Ecto neural progenitor cell (in vitro differentiated cells): ENCODE measurements at regions not wholly inside any gene's neighbourhood (a gene's known extent, or its start where the extent isn't known, plus 50 kb on each side); places are given as distances from the start of the nearest gene placed in this dataset.
A peak's percentile ranks its signal among the peaks of the same experiment; 100 is the strongest.

Experiments used
- DNase-seq: peaks from one replicate; pipeline ENCODE4 v3.0.0-alpha.2; 2018; ENCODE audit warnings: low spot score

DNA sequence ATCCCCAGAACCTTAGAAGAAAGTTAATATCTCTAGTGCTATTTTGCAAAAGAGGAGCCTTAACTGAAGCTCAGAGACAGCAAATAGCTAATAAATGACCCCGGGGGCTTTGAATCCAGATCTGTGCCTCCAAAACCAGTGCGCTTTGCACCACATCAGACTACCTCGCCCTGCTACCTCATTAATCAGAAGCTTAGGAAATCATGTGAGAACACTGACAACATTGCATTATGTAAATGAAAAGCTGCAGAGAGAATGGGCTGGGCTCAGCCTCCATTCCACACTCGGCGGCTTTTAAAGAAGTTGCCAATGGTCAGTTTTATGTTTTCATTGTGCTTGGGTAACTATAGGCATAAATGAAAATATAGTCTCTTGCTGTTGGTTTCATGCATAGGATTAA is 54.0 kb upstream of the STMND1 start:
- no peak for DNase-seq

DNA sequence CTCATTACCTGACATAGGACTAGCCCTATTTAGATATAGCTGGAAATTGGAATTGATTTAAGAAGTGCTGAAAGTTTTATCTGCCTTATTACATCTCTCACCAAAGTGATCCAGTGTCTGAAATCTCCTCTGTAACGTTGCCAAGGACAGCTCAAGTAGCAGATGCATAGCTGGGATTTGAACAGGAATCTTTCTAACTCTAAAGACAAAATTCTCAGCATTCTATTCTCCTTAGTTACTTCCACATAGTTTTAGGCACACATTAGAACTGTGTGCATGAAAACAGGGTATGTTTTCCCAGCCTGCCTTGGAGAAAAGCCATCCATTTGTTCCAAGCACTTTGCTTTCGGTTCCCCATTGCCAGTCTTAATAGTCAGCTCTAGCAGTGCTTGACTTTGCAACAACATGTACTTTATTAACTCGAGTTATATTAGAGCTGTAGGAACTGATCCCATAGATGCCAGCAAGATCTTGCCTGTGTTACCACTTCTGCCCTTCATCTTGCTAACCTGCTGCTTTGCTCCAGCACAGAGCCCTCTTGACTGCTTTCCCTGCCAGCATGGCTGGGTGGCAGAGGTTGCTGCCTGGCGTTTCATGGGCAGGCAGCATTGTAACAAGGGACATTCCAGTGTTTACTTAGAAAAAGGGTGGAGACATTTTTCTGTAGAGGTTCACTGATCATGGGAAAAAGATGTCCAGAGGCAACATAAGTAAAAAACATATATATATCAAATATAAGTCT is 56.1 kb upstream of the STMND1 start:
- no peak for DNase-seq

DNA sequence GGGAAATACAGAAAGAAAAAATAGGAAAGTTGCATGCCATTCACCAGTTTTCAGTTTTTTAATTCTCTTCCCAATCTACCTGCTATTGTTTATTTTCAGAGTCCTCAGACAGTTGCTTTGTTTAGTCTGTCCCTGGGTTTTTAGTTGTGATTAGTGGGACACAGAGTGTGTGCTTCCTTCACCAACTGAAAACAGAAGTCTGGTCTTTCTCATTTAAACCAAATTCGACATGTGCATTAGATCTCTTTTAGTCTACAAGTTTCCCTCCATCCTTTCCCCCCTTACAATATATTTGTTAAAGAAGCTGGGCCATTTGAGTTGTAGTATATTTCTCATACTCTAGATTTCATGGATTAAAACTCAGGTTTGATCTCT is 58.7 kb upstream of the STMND1 start:
- no peak for DNase-seq

DNA sequence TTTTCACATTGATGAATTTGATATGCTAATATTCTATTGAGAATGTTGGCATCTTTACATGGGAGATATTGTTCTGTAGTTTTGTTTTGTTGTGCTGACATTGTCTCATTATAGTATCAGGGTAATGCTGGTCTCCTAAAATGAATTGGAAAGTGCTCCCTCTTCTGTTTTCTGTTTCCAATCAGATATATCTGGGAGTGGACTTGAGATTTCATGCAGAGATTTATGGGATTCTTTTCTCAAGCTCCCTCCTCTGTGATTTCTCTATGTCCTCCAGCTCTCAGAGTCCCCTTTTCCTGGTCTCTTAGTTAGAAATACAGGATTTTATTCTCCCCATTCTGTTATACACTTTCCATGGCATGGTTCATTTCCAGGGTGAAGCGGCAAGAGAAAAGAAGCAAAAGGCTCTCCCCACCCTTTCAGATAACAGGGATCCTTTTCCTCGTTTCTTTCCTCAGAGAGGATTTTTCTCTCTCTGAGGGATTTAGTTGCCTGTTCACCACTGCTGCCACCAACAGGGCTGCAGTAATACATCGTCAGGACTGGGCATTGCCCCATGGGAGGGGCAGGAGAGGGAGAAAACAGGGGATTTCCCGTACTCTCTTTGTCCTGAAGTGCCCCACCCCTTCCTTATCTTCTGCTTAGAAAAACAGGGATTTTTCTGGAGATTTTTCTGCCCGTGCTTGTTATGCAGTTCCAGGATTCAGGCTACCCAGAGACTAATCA is 59.3 kb upstream of the STMND1 start:
- DNase-seq = peak; percentile 58

DNA sequence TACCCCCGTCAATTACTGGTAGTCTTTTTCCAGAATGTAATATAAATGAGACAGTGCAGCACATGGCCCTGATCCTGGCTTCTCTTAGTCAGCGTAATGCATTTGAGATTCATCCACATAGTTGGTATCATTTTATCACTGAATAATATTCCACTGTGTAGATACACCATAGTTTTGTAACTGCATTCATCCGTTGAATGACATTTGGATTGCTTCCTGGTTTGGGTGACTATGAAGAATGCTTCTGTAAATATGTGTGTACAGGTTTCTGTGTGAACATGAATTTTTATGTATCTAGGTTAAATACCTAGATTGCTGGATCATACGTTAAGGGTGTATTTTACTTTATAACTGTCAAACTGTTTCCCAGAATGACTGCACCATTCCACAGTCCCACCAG is 62.6 kb upstream of the STMND1 start:
- no peak for DNase-seq

DNA sequence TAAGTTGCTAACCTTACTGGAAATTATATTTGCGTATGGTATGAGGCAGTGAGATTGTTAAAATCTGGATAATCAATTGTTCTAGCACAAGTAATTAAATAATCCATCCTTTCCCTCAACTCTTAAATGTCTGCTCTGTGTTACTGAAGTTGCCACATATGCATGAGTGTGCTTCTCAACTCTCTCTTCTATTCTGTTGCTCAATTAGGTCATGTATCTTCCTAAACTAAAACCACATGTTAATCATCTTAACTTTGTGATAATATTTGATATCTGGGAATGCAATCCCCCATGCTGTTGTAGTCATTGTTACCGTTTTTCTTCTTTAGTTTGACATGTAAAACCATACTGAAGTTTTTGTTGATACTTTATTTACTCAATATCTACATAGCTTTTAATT is 63.5 kb upstream of the STMND1 start:
- no peak for DNase-seq

DNA sequence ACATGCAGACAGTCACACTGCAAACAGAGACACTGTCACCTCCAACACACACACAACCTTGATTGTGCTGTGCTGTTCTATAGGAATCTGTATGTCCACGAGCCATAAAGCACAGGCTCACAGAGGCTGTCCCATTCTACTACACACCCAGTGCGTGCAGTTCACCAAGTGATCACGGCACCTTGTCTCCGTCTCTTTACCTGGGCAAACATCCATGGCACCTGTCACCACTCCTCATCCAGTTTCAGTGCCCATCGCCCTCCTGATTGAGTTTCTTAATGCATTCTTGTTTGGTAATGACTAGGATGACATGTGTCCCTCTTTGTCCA is 65.8 kb upstream of the STMND1 start:
- DNase-seq = no peak

DNA sequence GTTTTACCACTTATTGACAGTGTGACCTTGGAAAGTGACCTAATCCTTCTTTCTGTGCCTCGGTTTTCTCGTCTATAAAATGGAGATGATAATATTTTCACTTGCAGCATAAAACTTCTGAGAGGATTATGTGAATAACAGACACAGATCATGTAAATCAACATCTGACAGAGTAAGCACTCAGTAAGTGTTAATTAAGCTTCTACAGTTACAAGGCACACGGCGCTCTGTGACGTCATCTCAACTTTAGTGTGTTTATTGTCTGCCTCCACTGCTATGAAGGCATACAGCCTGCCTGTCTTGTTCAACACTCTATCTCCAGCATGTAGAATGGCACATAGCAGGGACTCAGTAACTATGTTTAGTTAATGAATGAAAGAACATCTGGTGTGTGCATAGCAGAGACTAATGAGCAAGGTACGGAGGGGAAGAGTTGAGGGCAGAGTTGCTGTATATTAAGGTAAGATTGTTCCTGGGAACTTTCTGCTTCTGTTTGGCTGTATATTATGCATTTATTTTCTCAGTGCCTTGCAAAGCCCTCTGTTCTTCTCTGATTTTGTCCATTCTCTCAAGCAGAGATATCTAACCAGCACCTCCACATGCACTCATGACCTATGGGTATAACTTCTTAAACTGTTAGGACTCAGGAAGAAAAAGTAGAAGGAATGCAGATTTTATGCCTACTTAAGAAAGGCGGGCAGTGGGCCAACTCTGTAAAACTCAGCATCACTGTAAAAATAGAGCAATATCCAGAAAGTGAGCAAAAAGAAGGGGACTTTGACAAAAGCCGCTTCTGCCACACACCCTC is 66.4 kb upstream of the STMND1 start:
- DNase-seq = no peak

DNA sequence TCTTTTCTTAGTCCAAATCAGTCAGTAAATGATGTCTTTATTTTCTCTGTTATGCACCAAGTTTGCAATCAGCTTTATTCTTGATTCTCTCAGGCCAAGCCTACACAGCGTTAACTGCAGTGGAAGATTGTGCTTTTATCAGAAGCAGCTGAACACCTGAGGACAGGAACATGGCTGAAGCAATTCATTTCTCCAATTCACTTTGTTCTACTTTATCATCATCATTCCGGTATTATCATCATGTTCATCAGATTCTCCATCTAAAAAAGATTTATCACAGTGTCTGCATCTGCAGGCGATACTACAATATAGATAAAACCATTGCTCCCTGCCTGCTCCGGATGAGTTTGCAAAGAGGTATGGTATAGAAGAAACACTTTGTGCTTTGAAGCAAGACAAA is 68.1 kb upstream of the STMND1 start:
- DNase-seq = no peak

DNA sequence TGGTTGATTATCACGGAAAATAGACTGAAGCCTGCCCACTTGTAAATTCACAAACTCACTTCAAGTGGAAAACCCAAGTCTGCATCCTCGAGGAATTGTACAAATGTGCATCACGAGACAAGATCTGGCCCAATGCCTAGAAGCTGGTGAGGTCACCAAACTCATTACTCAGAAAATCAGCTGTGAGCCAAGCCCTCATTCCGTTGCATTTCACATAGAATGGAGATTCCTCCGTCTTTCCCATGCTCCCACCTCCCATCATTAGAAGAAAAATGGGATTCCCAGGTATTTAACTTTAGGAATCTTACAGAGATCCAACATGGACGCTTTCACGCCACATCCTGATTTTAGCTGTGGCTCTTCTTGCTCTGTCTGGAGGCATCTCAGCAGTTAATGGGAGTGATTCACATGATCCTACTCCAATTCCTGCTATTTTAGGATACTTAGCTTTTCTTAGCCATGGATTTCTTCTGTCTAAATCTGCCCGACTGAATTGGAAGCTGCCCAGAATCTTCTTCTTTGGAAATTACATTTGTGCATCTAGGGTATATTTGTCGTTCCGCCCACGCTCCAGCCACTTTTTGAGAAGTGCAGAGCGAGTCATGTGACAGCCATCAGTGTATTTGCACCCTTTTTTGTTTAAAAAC is 68.7 kb upstream of the STMND1 start:
- no peak for DNase-seq

DNA sequence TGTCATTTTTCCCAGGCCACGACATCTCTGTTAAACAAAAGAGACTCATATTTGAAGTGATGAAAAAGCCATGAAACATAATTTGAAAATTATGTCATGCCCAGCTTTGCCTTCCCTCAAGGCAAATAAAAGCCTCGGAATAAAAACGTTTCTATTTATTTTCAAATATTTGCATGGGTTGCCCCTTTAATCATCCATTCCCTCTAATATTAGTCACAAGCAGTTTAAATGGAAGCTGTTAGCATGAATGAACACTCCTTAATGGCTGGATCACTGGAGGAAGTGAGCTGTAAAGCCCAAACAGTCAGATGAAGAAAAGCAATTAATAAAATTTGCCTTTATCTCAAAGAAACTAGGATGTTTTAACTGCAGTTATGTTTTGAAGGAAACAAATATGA is 69.3 kb upstream of the STMND1 start:
- no peak for DNase-seq

DNA sequence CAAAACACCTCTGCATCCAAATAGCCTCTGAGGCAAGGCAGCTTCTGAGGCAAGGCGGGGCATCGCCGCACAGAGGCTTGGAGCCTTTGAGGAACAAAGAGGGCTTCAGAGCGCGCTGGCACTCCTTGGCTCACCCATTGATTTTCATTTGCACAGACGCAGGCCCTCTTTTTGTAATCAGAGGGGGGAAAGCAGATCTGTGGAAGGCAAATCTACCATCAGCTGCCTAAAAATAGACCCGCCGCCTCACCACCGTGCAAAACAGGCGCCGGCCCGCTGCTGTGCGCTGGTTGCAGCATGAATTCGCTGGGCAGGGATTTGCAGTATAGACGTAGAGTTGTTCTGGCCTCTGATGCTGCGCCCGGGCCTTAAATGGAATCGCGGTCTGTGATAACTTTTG is 69.9 kb upstream of the STMND1 start:
- no peak for DNase-seq

DNA sequence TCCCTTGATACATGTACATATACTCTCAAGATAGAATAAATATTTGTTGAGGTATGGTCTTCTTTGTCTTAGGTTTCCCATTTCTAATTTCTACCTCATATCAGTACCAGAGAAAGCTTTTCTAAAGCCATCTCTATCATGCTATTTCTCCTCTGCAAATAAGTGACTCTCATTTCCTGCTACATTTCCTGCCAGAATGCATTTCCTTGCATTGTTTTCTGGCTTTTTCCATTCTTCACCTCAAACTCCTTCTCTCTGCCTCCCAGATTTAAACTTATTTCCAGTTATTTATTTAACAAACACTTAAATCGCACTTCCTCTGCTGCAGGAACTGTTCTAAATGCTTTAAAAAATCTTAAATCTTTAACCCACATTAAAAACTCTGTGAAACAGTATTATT is 74.4 kb upstream of the STMND1 start:
- no peak for DNase-seq

DNA sequence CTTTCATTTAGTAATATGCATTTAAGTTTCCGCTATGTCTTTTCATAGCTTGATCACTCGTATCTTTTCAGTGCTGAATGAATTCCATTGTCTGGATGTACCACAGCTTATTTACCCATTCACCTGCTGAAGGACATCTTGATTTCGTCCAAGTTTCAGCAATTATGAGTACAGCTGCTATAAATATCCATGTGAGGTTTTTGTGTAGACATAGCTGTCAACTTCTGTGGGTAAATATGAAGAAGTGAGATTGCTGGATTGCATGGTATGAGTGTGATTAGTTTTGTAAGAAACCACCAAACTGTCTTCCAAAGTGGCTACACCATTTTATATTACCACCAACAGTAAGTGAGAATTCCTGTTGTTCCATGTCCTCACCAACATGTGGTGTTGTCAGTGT is 79.2 kb upstream of the STMND1 start:
- DNase-seq = no peak

DNA sequence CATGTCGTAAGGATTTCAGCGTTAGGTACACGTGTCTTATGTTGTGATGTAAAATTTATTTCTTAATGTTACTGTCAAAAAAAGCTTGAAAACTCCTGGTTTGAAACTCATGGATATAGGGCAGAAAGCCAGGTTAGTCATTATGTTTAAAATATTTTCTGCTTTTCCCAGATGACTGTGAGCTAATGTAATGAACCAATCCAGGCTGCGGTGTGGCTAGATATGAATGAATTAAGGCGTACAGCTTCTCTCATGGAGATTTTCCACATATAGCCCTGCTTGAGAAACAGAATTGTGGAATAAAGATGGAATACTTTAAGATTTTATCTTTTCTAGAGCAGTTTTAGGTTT is 80.3 kb upstream of the STMND1 start:
- DNase-seq = no peak

DNA sequence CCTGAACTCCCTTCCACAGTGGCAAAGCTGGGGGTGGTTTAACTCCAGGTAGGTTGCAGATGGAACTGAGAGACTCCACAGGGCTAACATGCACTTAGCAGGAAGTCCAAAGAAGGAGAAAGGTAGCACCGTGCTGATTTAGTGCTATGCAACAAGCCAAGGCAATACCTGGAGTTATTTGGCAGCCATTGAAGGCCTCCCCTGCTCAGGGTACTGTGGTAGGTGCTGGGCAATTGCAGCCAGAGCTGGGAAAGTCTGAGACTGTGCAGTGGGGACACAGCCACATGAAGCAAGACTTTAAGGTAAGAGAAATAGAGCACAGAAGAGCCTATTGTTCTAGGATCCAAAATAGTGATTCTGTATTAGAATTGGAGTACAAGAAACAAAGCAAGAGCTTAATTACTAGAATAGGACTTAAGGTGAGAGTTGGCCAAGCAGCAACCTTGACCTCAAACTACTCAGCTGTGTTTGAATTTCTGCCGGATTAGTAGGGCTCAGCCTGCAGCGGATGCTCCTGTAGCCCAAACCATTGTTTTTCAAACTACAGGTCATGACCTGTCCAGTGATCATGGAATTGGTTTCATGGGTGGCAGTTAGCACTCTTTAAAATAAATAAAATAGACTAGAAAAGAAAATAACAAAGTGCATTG is 80.8 kb upstream of the STMND1 start:
- DNase-seq = no peak

DNA sequence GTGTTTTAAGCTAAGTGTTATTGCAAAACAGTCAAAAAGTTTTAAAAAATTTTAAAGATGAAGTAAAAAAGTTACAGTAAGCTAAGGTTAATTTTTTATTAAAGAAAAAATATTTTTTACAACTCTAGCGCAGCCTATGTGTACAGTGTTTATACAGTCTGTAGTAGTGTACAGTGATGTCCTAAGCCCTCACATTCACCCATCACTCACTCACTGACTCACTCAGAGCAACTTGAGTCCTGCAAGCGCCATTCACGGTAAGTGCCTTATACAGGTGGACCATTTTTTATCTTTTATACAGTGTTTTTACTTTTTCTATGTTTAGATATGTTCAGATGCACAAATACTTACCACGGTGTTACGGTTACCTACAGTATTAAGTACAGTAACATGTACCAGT is 83.4 kb upstream of the STMND1 start:
- DNase-seq = no peak

DNA sequence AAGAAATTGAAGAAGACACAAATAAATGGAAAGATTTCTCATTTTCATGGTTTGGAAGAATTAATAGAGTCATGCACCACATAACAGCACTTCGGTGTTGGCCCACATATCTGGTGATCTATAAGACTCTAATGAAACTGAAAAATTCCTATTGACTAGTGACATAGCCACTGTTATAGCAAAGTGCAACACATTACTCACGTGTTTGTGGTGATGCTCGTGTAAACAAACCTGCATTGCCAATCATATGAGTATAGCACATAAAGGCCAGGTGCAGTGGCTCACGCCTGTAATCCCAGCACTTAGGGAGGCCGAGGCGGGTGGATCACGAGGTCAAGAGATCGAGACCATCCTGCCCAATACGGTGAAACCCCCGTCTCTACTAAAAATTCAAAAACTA is 84.4 kb upstream of the STMND1 start:
- DNase-seq = no peak

DNA sequence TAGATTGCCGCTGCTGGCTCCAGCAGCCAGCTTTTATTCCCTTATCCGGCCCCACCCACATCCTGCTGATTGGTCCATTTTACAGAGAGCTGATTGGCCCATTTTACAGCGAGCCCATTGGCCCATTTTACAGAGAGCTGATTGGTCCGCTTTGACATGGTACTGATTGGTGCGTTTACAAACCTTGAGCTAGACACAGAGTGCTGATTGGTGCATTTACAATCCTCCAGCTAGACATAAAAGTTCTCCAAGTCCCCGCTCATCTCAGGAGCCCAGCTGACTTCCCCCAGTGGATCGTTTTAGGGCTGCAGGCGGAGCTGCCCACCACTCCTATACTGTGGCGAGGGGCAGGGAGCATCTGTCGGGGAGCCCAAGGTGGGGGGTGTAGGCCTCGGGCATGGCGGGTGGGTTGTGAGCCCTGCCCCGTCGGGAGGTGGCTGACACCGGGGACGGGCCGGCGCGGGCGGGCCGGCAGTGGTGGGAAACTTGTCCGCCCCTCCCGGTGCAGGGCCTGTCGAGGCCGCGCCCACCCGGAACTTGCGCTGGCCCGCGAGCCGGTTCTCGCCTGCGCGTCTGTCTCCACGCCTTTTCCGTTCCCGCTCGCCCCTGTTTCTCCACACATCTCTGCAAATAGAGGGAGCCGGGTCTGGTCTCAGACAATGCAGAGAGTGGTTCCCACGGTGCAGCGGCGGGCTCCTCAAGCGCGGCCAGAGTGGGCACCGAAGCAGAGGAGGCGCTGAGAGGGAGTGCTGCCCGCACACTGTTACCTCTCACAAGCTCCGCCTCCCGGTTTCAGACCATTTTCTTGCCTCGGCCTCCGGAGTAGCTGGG is 86.1 kb upstream of the STMND1 start:
- no peak for DNase-seq

DNA sequence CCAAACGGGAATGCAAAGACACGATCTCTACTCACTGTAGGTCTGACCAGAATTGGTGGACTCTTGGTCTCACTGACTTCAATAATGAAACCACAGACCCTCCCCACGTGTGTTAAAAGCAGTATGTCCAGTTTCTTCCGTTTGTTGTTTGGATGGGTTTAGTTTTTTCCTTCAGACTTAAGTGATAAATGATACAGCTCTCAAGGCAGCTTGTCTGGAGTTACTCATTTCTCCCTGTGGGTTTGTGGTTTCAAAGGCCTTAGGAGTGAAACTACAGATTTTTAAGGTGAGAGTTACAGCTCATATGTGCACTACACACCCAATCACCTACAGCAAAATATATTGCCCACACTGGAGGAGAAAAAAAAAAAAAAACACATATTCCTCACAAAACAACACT is 86.7 kb upstream of the STMND1 start:
- no peak for DNase-seq

DNA sequence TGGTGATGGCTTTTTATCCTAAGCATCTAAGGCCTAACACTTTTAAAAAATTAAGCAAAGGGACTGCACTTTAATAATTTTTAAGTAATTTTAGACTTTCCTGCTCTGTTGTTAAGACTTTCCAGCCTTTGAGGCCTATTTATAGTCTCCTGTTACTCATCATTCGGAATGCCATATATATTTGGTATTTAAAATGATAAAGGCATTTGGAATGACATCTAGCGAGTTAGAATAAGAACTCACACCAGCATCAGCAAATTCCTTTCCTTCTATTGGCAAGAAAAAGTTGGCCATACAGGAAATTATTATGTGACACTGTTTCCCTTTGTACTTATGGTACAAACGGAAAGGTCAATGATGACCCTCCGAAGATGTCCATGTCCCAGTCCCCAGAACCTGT is 88.1 kb upstream of the STMND1 start:
- no peak for DNase-seq
